Activated CD4-positive, alpha-beta T cell treated with anti-CD3 and anti-CD28 coated beads, Interleukin-2, amount 10 ng/mL, durations not matched to agents 7 days and 5 days (primary cell): ENCODE measurements at regions not wholly inside any gene's neighbourhood (a gene's known extent, or its start where the extent isn't known, plus 50 kb on each side); places are given as distances from the start of the nearest gene placed in this dataset.

Source experiments
- CTCF ChIA-PET: fragments of 350-600 bp; sonication (Branson Sonifier 250); formaldehyde crosslinking; loops from one replicate; lab custom pipeline; 2021; ENCODE audit warnings: antibody characterized with exemption; lab: Charles Lee
- POLR2A ChIA-PET: fragments of 350-600 bp; sonication (Branson Sonifier 250); formaldehyde crosslinking; loops from one replicate; lab custom pipeline; 2021; ENCODE audit warnings: antibody characterized with exemption; lab: Charles Lee
- DNase-seq: peaks from one replicate; pipeline ENCODE4 v3.0.0-alpha.2; 2020
- H3K27ac Mint-ChIP-seq: one replicate; pipeline ENCODE4 v1.8.0; 2021; ENCODE audit warnings: mild to moderate bottlenecking, moderate library complexity, mixed read lengths
- H3K27me3 Mint-ChIP-seq: one replicate; pipeline ENCODE4 v1.8.0; 2021; ENCODE audit warnings: mixed read lengths
- H3K36me3 Mint-ChIP-seq: one replicate; pipeline ENCODE4 v1.8.0; 2021; ENCODE audit warnings: low read depth, mixed read lengths
- H3K4me1 Mint-ChIP-seq: one replicate; pipeline ENCODE4 v1.8.0; 2021; ENCODE audit warnings: mixed read lengths
- H3K4me3 Mint-ChIP-seq: one replicate; pipeline ENCODE4 v1.8.0; 2021; ENCODE audit warnings: mild to moderate bottlenecking, moderate library complexity, mixed read lengths
- H3K9me3 Mint-ChIP-seq: one replicate; pipeline ENCODE4 v1.8.0; 2021; ENCODE audit warnings: mixed read lengths

- Mint-ChIP-seq H3K36me3 (no peaks in the 10 kb centered on the region), H3K27me3 (no peaks in the 10 kb centered on the region), H3K4me3 (no peak overlapping the region), H3K27ac (no peak overlapping the region), H3K9me3 (no peaks in the 10 kb centered on the region), H3K4me1 (no peaks in the 10 kb centered on the region)
- POLR2A ChIA-PET: no interaction called here
- CTCF ChIA-PET: no interaction called here
- no peak for DNase-seq
Observed at GRCh38 chr16:86701286-86701975, 123.1 kb downstream of the FOXL1 start.

- ChIA-PET CTCF (no interaction called here), POLR2A (no interaction called here)
- no peaks in the 10 kb centered on the region for H3K4me1 Mint-ChIP-seq
- no peaks in the 10 kb centered on the region for H3K27me3 Mint-ChIP-seq
- H3K27ac Mint-ChIP-seq: no peak overlapping the region
- no peaks in the 10 kb centered on the region for H3K36me3 Mint-ChIP-seq
- no peak overlapping the region for H3K4me3 Mint-ChIP-seq
- no peak for DNase-seq
- H3K9me3 Mint-ChIP-seq: no peaks in the 10 kb centered on the region
Observed at GRCh38 chr16:86702824-86703588, 124.7 kb downstream of the FOXL1 start.

- H3K4me3 Mint-ChIP-seq: no peak overlapping the region
- H3K36me3 Mint-ChIP-seq: no peaks in the 10 kb centered on the region
- H3K9me3 Mint-ChIP-seq: no peaks in the 10 kb centered on the region
- POLR2A ChIA-PET: no interaction called here
- no peak for DNase-seq
- H3K4me1 Mint-ChIP-seq: no peaks in the 10 kb centered on the region
- no peak overlapping the region for H3K27ac Mint-ChIP-seq
- H3K27me3 Mint-ChIP-seq: no peaks in the 10 kb centered on the region
- CTCF ChIA-PET: no interaction called here
Observed at GRCh38 chr16:86704516-86704915, 126.2 kb downstream of the FOXL1 start.

GRCh38 chr16:86706726-86707125 is 128.4 kb downstream of the FOXL1 start:
- Mint-ChIP-seq H3K36me3 (no peaks in the 10 kb centered on the region), H3K4me1 (no peaks in the 10 kb centered on the region), H3K27ac (no peak overlapping the region), H3K4me3 (no peak overlapping the region), H3K9me3 (no peaks in the 10 kb centered on the region), H3K27me3 (no peaks in the 10 kb centered on the region)
- CTCF ChIA-PET: no interaction called here
- POLR2A ChIA-PET: no interaction called here
- no peak for DNase-seq

GRCh38 chr16:86707171-86707570 is 128.8 kb downstream of the FOXL1 start:
- Mint-ChIP-seq H3K9me3 (no peaks in the 10 kb centered on the region), H3K36me3 (no peaks in the 10 kb centered on the region), H3K4me3 (no peak overlapping the region), H3K4me1 (no peaks in the 10 kb centered on the region), H3K27me3 (no peaks in the 10 kb centered on the region), H3K27ac (no peak overlapping the region)
- ChIA-PET POLR2A (no interaction called here), CTCF (no interaction called here)
- no peak for DNase-seq

- H3K4me1 Mint-ChIP-seq: no peaks in the 10 kb centered on the region
- H3K4me3 Mint-ChIP-seq: no peak overlapping the region
- CTCF ChIA-PET: no interaction called here
- H3K27ac Mint-ChIP-seq: no peak overlapping the region
- H3K27me3 Mint-ChIP-seq: no peaks in the 10 kb centered on the region
- POLR2A ChIA-PET: no interaction called here
- DNase-seq: no peak
- H3K36me3 Mint-ChIP-seq: no peaks in the 10 kb centered on the region
- no peaks in the 10 kb centered on the region for H3K9me3 Mint-ChIP-seq
Observed at GRCh38 chr16:86707581-86707980, 129.2 kb downstream of the FOXL1 start.

GRCh38 chr16:86708431-86708830 is 130.1 kb downstream of the FOXL1 start:
- DNase-seq: no peak
- H3K9me3 Mint-ChIP-seq: no peaks in the 10 kb centered on the region
- H3K4me3 Mint-ChIP-seq: no peak overlapping the region
- H3K27ac Mint-ChIP-seq: no peak overlapping the region
- no peaks in the 10 kb centered on the region for H3K4me1 Mint-ChIP-seq
- no peaks in the 10 kb centered on the region for H3K27me3 Mint-ChIP-seq
- H3K36me3 Mint-ChIP-seq: no peaks in the 10 kb centered on the region
- CTCF ChIA-PET: no interaction called here
- POLR2A ChIA-PET: no interaction called here

- no peak overlapping the region for H3K27ac Mint-ChIP-seq
- no peaks in the 10 kb centered on the region for H3K4me1 Mint-ChIP-seq
- ChIA-PET POLR2A (no interaction called here), CTCF (no interaction called here)
- H3K27me3 Mint-ChIP-seq: no peaks in the 10 kb centered on the region
- DNase-seq: no peak
- H3K9me3 Mint-ChIP-seq: no peaks in the 10 kb centered on the region
- H3K36me3 Mint-ChIP-seq: no peaks in the 10 kb centered on the region
- no peak overlapping the region for H3K4me3 Mint-ChIP-seq
Observed at GRCh38 chr16:86709103-86709502, 130.8 kb downstream of the FOXL1 start.

GRCh38 chr16:86709902-86710601 is 131.7 kb downstream of the FOXL1 start:
- no peak for DNase-seq
- ChIA-PET CTCF (no interaction called here), POLR2A (no interaction called here)
- Mint-ChIP-seq H3K4me1 (no peaks in the 10 kb centered on the region), H3K27me3 (no peaks in the 10 kb centered on the region), H3K27ac (no peak overlapping the region), H3K4me3 (no peak overlapping the region), H3K36me3 (no peaks in the 10 kb centered on the region), H3K9me3 (no peaks in the 10 kb centered on the region)

GRCh38 chr16:86710602-86710950 is 132.2 kb downstream of the FOXL1 start:
- CTCF ChIA-PET: no interaction called here
- no peak for DNase-seq
- Mint-ChIP-seq H3K27ac (no peak overlapping the region), H3K27me3 (no peaks in the 10 kb centered on the region), H3K4me1 (no peaks in the 10 kb centered on the region), H3K36me3 (no peaks in the 10 kb centered on the region), H3K9me3 (no peaks in the 10 kb centered on the region), H3K4me3 (no peak overlapping the region)
- POLR2A ChIA-PET: no interaction called here

GRCh38 chr16:86712158-86713009 is 134.0 kb downstream of the FOXL1 start:
- CTCF ChIA-PET: no interaction called here
- no peaks in the 10 kb centered on the region for H3K36me3 Mint-ChIP-seq
- DNase-seq: no peak

GRCh38 chr16:86713021-86713631 is 134.8 kb downstream of the FOXL1 start:
- Mint-ChIP-seq H3K9me3 (no peaks in the 10 kb centered on the region), H3K36me3 (no peaks in the 10 kb centered on the region), H3K27me3 (no peaks in the 10 kb centered on the region), H3K27ac (no peak overlapping the region), H3K4me3 (no peak overlapping the region), H3K4me1 (no peaks in the 10 kb centered on the region)
- ChIA-PET CTCF (no interaction called here), POLR2A (no interaction called here)
- no peak for DNase-seq

More at GRCh38 chr16:86712158-86713009, 134.0 kb downstream of the FOXL1 start:
- no peaks in the 10 kb centered on the region for H3K27me3 Mint-ChIP-seq
- H3K9me3 Mint-ChIP-seq: no peaks in the 10 kb centered on the region
- no peak overlapping the region for H3K4me3 Mint-ChIP-seq
- no peaks in the 10 kb centered on the region for H3K4me1 Mint-ChIP-seq
- POLR2A ChIA-PET: no interaction called here
- H3K27ac Mint-ChIP-seq: no peak overlapping the region
